HG02678 (cell line): ENCODE measurements at regions not wholly inside any gene's neighbourhood (a gene's known extent, or its start where the extent isn't known, plus 50 kb on each side); places are given as distances from the start of the nearest gene placed in this dataset.

ENCODE experiments used
- ATAC-seq: cut with Tn5 transposase; IDR thresholded peaks from one replicate; pipeline ENCODE4 v1.9.1; 2021; ENCODE audit warnings: mild to moderate bottlenecking, moderate library complexity; ENCODE audit not compliant: unreplicated experiment

DNA sequence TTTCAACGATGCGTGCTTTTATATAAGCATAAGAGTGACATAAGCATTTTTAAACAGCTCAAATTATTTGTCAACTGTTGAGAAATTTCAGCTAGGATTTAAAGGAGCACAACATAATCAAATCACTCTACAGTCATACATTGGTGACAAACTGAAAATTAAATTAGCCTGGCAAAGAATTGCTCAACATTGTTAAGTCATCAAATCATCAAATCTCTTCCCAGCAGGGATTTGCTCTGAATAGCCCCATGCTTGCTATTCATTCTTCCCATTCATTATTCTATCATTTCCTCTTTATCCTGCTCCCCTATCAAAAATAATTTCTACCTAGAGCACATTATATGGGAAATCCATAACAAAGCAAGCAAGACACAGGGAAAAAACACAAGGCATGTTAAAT lies 198.7 kb upstream of the LUZP2 start:
- ATAC-seq, result no peak

DNA sequence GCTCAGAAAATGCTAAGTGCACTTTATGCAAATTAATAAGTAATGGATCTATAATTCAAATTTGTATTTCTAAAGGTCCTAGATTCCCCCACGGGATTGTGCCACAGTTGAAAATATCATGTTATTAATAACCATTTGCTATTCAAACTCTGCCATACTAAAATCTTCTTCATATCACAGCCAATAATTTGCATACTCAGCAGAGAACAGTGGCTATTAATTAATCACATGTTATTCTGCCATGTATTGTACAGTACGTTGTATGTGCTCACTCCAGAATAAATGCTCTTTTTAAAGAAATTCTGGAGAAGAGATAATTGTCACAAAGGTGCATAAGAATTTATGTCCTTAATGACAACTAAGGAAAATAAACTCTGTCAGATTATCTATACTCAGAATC lies 184.9 kb upstream of the LUZP2 start:
- ATAC-seq, result no peak

DNA sequence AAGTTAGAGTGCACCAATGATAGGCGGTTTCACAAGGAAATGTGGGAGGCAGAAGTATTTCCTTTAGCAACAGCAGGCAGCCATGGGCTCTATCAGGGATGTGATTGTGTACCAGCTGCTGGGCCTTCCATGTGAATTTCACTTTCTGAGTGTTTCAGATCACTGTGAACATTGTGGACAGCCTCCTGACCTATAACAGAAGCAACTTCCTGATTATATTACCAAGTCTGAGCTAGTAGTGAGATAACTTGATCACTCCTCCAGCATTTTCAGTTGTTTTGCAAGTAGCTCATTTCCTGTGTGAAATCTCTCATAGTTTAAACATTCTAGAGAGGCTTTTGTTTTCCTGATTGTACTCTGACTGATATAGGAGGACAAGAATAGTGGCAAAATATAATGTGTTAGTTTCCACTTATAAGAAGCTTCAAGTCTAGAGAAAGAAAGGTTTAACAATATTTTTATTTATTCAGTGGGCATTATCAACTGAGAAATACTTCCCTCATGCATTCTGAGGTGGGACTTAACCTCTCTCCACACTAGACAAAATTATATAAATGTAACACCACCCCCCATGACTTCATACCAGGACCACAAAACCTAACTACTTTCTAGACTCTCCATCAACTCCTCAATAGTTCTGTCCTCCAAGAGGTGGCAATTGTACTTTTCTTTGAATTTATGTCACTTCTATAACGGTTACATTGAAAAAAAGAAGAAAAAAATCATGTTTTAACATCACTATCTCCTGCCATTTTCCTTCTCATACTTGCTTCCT lies 184.2 kb upstream of the LUZP2 start:
- no peak for ATAC-seq

DNA sequence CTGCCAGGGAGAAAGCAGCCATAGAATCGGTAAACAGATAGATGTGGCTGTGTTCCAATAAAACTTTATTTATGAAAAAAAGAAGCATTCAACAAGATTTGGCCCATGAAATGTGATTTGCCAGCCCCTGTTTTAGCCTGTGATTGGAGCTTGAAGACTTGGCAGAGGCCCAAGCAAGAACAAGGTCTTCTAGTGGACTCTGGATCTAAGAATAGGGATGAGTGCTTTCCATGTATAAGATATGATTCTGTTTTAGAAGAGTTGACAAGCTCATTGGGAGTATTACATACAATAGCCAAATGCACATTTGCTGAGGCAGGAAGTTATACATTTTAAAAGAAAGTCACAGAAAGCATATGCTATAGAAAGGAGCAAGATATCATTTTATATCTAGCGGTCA lies 175.6 kb upstream of the LUZP2 start:
- no peak for ATAC-seq

DNA sequence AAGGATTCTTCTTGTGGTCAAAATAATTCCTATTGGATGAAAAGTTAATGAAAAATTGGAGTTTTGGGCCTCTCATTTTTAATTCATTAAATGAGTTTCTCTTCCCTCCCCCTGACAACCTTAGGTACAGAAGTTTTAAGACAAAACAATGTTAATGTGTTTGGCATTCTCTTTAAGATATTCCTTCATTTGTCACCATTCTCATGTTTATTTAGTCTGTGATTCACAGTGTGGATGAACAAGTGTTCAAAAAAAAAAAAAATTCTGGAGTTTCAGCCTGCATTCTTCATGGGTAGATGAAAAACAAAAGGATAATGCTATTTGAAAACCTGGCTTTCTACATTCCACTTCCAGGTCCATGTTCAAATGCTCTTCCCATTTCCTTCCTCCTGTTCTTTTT lies 172.6 kb upstream of the LUZP2 start:
- ATAC-seq, result no peak

DNA sequence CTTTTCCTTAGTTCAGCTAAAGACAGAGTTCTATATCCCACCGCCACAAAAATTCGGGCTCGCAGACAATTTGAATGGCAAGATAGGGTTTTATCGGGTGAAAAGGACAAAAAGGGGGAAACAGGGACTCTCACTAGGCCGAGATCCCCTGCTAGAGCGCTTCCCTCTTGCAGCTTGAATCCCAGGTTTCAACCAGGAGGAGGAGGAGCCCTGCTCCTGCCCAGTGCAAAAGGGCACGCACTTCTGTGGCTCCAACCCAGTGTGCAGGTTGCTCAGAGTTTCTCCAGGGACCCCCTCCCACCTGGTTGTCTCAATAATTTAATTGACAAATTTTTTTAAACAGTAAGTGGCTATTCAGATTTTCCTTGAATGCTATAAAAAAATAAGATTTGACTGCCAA lies 152.6 kb upstream of the LUZP2 start:
- no peak for ATAC-seq

DNA sequence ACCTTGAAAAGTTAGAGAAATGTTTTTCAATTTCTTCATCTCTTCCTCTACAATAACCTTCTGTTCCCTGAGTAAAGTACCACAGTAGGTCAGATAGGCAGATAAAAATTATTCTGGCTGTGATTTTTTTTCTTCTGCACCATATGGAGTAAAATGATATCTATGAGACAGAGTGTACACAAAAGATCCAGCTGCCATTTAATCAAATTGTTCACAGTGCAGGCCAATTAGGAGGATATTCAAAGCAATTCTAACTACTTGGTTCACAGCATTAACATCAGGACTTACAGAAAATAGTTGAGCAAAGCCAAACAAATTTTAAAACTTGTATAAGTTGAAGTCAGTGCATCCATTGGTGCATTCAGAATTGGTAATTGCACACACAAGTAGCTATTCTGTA lies 147.9 kb upstream of the LUZP2 start:
- no peak for ATAC-seq

DNA sequence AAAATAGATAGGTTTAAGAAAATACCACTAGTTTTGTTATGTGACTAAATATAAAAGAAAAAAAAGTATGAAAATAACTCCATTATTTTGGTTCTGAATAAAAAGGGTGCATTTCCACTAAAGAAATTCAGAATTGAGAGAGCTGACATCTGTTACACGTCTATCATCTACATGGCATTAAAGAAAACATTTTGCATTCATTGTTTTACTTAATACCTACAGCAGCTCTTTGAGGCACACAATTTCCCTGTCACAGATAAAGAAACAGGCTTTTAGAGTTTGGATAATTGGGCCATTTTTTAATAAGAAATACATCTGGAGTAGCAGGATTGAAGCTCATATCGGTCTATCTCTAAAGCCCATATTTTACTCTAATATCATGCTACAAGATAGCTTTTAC lies 145.7 kb upstream of the LUZP2 start:
- no peak for ATAC-seq

DNA sequence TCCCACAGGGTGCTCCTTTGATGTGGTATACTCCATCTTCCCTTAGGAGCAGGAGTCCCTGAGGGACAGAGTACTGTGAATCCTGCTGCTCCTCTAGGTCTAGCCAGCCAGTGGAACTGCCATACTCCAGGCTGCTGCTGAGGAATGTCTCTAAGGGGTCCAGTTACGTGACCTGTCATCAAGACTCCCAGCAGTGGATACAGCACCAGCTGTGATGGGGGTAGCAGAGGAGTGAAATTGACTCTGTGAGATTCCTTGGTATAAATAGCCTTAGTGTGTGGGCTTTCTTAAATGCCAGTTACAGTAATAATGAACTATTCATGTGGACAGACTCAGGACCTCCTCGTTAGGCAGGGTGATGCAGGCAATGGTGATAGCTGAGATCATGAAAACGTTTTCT lies 140.4 kb upstream of the LUZP2 start:
- no peak for ATAC-seq

DNA sequence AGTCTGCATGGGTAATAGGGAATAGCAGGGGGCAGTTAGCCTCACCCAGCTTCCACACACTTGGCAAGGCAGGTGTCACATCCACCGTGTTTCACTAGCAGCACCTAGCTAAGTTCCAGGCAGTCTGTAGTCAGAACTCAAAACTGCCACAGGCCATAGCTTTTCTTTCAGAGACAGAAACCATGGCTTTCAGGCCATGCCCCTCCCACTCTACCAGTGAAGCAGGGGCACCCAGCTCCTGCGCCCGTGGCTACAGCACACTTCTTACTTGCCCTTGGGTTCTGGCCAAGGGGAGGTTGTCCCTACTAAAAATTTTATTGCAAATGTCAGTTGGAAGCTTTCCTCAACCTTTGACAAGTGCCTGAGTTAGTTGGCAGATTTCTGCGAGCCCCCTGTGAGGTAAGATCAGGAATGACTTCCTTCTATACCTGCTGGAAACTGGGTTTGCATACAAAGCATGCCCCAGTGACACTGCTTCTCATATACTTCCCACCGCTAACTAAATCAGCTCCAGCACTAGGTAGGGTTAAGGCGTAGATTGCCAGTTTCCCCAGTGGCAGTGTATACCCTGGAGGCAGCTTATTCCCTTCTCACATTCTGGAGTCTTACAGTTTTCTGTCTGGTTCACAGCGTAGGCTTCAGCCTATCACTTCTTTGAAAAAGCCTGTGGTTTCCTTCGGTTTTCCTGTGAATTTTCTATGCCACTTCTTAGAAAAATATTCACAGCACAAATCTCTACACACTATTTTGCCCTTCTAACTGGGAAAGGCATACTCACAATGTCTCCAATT lies 139.0 kb upstream of the LUZP2 start:
- no peak for ATAC-seq

DNA sequence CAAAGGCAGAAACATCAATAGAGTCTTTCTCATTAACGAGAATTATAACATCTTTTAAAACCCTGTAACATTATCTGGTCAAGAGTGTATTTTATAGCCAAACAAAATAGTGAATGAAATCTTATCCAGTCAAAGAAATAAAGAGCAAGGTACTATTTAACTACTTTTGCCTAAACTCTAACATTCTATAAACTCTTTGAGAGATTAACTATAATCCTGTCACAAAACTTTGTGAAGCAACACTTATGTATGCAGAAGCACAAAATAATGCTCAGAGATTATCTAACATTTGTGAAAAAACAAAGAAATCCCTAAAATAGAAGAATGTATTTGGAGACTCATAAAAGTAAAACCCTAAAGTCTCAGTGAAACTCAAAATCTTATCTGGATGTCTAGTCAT lies 124.4 kb upstream of the LUZP2 start:
- no peak for ATAC-seq

DNA sequence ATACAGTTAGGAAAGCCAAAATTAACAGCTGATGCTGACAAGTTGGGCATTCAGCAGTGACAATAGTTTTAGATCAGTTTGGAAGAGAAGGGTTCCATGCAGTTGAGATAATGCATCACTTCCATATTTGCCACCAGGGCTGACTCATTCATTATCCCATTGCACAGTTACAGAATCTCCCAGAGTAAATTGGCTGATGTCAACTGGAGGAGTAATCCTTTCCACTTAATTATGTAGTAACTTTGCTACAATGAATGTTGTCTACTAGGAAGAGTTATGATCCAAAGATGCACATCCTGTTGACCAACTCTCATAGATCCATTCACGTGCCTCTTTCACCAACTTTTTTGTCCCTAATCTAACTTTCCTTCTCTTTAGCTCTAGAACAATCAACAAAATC lies 123.3 kb upstream of the LUZP2 start:
- ATAC-seq, result no peak

DNA sequence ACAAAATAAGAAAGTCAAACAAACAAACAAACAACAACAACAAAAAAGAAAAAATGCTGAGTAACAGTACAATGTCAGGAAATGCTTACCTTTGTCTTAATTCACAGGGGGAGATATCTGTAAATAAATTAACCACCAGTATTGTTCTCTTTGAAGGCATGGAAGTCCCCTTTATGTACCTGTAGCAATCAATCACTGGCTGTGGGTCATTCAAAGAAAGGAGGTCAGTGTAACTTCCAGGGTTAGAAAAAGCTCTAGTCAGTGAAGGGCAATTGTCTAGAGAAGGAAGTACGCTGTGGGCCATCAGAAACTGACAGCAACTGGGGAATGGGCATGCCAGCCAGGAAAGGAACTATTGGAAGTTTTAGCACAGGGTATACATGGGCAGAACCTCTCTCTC lies 121.5 kb upstream of the LUZP2 start:
- ATAC-seq, result no peak

DNA sequence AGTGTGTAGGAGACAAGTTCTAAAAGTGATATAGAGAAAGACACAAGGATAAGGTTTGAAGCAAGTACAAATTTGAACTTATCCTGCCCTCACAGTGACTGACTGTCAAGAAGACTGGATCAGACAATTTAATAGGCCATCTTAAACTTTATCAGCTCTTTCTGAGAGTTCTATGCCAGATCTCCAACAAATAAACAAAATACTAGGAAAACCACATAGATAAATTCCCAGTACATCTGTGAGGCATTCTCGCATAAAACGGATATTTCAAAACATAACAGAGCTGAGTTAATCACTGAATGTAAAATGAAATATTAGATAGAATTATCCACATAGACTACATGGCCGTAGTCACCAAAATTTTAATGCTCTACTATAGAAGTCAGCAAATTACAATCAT lies 120.9 kb upstream of the LUZP2 start:
- ATAC-seq, result no peak

DNA sequence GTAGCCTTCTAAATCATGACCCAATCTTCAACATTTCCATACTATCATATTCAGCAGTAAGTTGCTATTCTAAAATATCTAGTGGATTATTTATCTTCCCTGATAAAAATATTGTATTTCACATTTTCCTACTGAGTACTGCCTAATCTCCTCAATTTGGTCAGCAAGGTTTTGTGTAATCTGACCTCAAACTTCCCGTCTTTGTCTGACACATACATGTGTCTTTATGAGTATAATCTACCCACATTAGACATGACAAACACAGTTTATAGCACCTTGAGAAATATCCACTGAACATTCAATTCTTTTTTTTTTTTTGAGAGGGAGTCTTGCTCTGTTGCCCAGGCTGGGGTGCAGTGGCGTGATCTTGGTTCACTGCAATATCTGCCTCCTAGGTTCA lies 113.7 kb upstream of the LUZP2 start:
- no peak for ATAC-seq

DNA sequence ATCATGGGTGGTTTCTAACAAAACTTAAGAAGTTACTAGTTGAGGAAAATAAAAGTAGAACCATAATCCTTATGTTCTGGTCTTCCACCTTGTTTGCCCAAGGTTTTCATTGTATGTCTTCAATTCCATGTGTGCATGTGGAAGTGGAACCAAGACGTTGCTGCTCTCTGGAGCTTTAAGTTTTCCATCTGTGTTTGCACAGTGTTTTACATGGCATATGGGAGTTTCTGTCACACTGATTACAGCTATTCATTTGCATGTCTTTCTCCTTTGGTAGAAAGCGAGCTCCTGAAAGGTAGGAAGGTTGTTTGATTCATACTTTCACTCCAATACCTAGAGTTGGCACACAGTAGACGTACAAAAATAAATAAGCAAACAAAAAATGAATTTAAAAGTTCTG lies 112.6 kb upstream of the LUZP2 start:
- ATAC-seq, result no peak

DNA sequence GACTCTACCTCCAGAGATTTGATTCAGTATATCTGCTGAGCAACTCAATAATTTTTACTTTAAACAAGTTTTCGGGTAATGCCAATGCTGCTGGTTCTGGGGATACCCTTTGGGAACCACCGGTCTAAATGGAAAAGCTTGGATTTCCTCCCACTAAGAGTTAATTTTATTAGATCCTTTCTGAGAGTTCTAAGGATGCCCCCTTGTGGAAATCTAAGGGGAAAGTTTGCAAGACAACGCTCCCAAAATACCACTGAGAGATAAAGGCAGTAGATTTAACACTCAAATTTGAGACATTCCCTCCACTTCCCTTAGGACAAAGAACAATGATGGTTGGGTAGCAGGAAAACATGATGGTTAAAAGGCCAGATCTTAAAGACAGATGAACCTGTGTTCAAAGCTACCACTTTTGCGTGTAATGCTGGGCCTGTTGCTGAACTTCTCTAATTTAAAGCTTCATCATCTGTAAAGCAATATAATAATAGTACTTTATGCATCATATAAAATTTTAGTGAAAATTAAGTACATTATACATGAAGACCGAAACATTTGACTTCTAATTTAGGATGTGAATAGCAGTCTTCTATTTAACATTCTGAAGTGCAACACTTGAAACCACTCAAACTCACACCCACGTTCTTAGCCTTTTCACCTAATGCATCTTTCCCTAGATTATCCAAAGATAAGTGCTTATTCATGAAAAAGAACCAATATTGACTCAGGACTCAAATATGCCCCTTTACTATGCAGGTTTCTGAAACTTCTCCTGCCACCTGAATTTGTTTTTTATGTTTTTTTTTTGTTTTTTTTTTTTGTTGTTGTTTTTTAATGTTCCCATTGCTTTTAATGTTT lies 110.1 kb upstream of the LUZP2 start:
- no peak for ATAC-seq

DNA sequence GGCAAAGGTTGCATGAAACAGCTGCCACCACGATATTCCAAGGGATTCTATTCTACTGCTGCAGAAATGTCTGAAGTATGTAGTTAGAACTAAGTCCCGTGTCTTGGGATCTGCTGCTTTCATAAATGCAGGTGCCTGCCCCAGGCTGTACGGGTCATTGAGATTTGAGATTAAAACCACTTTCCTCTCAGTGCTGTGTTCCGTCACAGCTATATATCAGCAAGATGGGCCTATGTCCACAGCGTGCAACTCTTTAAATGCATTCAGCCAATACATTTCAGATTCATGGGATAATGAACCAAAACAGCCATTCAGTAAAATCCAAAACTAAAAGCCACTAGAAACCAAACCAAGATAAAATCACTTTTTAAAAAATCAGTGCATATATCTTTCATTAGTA lies 107.3 kb upstream of the LUZP2 start:
- no peak for ATAC-seq

DNA sequence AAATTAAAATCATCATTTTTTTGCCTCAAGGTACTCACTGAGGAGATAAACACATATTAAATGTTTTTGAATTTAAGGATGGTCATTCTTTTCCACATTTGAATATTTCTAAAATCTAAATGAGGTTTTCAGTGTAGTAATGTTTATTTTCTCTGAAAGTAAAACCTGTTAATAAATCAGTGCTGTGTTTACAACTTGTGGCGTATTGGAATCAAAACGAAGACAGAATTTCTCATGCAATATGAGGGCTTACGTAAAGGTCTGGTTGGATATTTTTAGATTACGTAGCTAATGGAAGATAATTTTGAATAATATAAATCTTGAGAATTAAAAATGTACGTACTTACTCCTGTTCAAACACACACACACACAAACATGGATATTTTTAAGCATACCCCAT lies 106.8 kb upstream of the LUZP2 start:
- ATAC-seq, result no peak

DNA sequence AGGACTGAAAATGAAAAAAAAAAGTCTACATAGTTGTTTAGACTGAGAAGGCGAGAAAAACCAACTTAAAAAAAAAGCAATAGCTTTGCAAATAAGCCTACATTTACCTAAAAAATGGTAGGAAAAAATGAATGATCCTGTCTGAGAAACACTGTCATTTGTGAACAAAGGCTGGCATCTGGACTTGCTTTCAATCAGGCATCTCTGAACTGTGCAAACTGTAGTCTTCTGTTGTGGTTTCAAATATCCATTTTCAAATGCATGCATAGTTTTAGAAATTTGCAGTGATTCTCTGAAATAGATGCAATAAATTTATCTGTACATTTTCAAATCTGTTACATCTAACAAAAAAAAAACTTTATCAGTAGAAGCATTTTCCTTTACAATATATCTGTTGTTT lies 106.1 kb upstream of the LUZP2 start:
- no peak for ATAC-seq

DNA sequence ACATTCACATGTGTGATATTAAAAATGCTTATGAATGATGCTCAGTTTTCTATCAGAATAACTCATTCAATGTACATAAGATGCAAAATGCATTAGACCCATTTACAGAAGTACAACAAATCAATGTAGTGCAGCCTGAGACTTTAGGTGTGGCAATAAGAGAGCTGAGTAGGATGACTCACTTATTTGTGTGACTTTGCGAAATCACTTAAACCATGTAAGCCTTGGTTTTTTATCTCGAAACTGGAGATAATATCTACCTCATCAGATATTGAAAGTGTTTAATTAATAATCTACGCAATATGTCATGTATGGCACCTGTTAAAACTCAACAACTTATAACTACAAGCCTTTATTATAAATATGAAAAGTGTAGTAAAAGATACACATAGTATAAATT lies 105.7 kb upstream of the LUZP2 start:
- ATAC-seq, result no peak
